ENCODE measurements at regions not wholly inside any gene's neighbourhood (a gene's known extent, or its start where the extent isn't known, plus 50 kb on each side); places are given as distances from the start of the nearest gene placed in this dataset.

DNA sequence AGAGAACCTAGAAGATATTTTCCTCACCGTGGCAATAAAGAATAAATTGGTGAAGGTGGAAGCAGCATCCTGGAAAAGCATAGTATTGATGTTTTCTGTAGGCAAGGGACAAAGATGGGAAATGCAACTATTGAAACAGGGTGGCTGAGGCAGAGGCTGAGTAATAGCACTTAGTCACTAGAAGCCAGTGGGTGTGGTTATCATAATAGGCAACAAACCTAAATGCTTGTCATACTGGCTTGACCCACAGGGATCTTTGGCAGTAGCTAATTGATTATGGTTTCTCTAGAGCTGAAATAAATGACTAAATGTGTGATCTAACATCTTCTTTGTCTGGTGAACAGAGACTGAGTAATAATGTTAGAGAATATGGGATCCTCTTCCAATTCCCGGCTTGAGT, 353.6 kb upstream of the RPS6KA3 start:
- no peak for DNase-seq (ENCODE audit: low read depth, low spot score)

DNA sequence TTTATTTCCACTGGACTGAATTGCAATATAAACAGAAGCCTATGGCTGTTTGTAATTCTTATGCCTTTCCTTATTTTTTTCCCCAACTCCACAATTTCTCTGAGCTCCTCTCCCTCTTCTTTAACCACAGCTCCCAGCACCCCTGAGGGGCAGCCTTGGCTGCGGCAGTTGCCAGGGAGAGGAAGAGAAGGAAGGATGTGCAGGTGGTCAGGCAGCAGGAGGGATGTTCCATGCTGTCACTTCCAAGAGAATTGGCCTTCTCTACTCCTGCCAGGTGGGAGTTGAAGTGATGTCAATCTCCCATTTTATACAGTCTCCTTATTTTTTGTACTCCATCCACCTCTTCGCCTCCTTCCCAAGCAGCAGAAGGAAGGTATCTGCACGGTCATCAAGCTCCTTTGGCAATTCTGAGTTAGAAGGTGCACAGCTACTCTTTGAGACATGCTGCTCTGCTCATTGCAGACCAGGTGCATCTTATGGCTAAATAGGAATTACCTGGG, 343.3 kb upstream of the RPS6KA3 start:
- no peak for DNase-seq (ENCODE audit: low read depth, low spot score)

DNA sequence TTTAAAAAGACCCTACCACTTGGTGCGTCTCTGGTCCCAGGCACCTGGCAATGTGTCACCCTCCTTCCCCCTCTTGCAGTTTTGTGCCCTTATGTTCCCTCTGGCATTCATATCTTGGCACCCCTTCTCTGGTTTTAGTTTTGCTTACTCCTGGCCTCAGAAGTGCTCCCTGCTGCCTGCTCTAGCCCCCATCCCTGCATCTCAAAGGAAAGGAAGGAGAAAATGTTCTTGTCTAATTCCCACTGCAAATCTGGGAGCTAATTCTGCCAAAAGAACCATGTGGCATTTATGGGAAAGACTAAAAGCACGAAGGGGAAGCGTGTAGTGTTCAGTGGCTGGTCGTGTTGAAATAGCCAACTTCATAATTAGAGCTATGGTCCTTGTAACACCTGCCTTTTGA, 340.1 kb upstream of the RPS6KA3 start:
- DNase-seq (ENCODE audit: low read depth, low spot score): no peak

DNA sequence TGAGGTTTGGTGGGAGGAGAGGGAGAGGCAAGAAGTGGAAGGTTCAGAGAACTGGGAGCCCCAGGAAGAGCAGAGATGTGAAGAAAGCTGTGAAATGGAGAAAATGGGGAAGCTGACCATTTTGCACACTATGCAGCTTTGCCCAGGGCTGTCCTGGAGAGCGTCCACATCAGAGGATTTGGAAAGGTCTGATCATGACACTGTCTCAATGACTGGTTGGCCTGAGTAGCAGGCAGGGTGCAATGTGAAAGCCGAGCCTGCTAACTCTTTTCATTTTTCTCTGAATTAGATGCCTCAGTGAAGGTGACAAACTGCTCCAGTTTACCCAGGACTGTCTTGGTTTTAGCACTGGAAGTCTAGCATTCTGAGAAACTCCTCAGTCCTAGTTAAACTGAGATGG, 330.1 kb upstream of the RPS6KA3 start:
- DNase-seq (ENCODE audit: low read depth, low spot score): no peak

DNA sequence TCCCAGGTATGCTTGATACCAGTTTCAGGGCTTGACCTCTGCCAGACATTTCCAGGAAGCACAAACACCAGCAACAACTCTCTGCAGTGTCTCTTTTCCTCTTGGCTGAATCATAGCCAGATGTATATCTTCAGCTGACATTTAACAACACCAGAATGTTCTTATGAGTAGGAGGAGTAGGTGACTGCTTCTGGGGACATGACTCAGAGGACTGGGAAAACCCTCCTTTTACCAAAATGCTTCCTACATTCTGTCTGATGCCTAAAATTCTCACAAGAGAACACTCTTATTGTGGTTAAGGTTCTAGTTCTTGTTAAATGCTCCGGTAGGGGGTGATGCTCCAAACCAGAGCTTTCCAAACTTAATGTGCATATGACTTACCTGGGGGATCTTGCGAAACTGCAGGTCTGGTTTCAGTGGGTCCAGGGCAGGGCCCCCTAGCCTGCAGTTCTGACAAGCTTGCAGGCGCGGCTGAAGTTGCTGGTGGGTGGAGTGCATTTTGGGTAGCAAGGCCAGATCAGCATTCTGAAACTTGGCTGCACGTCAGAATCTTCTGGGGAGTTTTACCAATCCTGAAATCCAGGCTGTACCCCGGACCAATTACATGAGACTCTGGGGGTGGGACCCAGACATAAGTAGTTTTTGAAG, 329.3 kb upstream of the RPS6KA3 start:
- DNase-seq (ENCODE audit: low read depth, low spot score): no peak

DNA sequence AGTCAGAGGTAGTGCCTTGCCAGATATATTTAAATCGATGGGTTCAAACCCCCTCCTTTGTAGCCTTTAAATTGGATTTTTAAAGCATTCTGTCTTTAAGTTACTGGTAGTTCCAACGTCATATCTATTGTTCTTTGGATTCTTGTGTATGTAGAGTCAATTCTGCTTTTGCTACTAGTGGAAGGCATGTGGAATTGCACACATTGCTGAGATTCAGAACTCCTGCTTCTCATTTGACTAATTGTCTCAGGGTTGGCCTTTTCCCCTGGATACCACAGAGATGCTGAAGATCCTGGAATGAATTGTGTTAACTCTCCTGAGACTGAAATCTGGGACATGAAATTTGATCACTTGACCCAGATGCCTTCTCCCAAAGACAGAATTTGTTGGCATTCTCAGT, 328.3 kb upstream of the RPS6KA3 start:
- DNase-seq (ENCODE audit: low read depth, low spot score): no peak

DNA sequence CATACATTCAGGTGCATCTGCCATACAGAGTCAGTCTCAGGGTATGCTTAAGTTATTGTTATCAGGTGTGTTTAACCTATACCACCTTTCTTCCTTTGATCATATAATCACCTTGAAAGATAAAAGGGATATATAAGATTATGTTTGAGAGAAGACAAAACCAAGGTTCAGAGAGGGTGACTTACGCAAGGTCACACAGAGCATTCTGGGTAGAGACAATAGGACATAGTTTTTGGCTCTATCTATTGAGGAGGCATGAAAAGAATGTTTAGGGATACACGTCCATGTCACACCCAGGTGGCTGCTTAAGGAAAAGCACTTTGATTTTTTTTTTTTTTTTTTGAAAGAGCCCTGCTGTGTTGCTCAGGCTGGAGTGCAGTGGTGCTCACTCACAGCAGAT, 327.1 kb upstream of the RPS6KA3 start:
- DNase-seq (ENCODE audit: low read depth, low spot score): no peak

DNA sequence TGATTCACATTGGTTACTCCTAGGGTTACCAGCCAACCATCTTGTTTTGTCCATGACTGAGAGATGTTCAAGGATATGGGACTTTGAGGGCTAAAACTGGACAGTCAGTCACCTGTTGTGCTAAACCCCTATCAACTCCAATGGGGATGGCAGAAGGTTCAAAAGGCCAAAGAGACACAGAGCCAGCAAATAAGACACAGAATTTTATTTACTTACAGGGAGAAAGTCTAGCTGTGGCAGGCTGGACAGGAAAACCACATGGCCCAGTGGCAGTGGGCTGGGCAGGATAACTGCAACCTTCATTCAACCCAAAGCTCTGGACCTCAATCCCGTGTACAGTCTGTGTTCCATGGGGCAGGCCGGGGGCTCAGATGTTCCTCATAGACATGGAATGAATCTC, 326.7 kb upstream of the RPS6KA3 start:
- DNase-seq (ENCODE audit: low read depth, low spot score): no peak

DNA sequence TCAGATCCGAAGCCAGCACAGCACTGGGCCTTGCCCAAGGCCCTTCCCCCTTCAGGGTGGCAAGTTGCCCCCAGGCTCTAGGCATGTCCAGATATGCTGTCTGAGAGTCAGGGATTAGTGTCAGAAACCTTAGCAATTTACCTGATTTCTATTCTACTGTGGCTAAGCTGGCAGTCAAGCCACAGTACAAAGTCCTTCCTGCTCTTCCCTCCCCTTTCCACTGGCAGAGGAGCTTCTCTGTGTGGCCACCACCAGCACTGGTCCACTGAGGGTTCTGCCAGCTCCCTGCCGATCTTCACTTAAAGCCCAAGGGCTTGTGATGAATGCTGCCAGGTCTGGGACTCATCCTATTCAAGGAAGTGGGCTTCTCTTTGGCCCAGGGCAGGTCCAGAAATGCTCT, 324.5 kb upstream of the RPS6KA3 start:
- DNase-seq (ENCODE audit: low read depth, low spot score): no peak

DNA sequence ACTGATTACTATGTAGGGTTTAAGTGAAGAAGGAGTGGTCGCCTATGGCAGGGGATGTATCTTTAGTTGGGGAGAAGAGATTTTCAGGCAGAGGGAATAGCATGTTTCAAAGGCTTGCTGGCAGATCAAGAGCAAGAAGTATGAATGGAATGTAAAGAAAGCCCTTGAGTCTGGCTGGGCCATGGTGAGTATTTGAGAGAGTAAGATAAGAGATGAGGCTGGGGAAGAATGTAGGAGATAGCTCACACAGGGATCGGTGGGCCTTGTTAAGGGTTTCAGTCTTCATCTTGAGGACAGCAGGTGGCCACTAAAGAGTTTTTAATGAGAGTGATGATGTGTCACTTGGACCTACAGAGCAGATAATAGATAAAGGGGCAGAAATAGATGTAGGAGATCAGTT, 319.1 kb upstream of the RPS6KA3 start:
- DNase-seq (ENCODE audit: low read depth, low spot score): no peak

DNA sequence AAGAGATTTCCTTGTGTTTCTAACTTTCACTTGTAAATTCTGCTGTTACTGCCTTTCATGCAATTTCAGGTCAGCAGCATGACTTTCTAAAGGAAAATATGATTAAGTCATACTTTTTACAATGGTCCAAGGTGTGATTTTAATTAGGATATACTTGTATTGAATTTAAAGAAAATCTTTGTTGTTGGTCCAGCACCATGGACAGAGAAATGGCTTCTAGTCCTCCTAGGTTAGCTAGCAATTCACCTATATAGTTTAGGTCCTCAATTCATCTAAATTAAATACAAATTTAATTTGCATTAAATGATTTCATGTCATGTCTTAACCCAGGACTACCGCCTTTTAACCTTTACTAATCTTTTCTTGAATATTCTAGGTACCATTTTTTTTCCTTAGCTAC, 304.9 kb upstream of the RPS6KA3 start:
- DNase-seq (ENCODE audit: low read depth, low spot score): no peak

DNA sequence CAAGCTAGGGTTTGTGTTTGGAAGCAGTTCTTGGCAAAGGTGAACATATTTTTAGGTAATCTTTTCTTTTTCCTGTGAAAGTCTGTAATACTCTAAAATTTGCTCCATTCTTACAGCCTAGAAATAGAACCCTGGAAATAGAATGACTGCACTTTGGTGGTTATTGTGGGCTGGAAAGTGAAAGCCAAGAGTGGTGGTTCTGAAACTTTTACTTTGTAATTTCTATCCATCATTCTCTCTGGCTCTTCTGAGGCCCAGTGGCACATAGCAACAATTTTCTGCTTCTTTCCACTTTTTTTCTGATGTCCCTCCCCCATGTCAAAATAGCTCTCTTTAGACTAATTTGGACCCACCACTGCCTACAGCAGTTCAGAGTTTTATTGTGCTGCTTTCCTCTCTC, 300.4 kb upstream of the RPS6KA3 start:
- no peak for DNase-seq (ENCODE audit: low read depth, low spot score)

DNA sequence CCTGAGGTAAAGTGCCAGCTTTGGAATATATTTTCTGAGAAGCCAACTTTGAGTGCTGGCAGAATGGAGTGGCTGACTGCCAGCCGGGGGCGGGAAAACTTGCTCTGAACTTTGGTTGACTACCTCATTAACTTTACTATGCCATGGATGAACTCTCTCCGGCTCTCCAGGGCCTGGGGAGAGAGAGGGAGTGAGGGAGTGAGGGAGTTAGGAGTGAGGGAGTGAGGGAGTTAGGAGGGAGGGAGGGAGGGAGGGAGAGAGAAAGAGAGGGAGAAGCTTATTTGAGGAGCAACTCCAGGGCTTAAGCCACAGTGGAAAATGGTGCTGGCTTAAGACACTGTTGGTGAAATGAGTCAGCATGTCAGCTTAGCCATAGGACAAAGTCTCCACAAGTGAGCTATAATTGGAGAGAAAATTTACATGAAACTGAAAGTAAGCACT, 280.9 kb upstream of the RPS6KA3 start:
- no peak for DNase-seq (ENCODE audit: low read depth, low spot score)

DNA sequence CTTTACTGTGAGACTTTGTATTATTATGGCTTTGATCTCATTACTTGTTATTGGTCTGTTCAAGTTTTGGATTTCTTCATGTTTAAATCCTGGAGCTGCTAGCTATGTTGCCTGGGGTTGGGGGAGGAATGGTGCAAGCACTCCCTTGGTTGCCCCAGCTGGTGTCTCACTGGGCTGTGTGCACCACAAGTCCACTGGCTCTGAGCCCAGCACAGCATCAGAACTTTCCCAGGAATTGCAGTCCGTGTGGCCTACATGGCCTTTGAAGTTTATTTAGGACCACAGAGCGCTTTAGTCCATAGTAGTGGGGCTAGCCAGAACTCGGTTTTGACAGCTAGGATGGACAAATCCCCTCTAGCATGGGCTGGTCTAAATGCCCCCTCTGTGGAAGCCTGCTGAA, 278.8 kb upstream of the RPS6KA3 start:
- DNase-seq (ENCODE audit: low read depth, low spot score): no peak

DNA sequence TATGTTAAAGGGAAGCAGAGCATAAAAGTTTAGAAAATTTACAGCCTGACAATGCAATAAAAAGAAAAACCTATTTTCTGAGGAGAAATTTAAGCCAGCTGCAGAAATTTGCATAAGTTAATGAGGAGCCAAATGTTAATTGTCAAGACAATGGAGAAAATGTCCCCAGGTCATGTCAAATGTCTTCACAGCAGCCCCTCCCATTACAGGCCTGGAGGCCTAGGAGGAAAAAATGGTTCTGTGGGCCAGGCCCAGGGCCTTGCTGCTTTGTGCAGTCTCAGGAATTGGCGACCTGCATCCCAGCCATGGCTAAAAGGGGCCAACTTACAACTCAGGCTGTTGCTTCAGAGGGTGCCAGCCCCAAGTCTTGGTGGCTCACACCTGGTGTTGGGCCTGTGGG, 275.4 kb upstream of the RPS6KA3 start:
- no peak for DNase-seq (ENCODE audit: low read depth, low spot score)

DNA sequence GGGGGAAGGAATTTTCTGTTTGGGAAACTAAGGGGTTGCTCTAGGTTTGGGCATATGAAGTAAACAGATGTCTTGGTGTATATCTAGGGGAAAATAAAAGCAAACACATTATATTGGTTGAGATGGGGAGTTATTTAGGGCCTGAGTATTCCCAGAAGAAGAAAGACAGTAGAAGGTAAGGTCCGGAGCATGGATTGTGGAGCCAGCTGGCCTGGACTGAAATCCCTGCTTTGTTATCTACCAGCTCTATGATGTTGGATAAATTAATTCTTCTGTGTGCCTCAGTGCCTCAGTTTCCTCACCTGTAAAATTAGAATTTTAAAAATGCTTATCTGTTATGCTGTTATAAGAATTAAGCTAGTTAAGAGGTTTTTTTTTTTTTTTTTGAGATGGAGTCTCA, 272.3 kb upstream of the RPS6KA3 start:
- no peak for DNase-seq (ENCODE audit: low read depth, low spot score)

DNA sequence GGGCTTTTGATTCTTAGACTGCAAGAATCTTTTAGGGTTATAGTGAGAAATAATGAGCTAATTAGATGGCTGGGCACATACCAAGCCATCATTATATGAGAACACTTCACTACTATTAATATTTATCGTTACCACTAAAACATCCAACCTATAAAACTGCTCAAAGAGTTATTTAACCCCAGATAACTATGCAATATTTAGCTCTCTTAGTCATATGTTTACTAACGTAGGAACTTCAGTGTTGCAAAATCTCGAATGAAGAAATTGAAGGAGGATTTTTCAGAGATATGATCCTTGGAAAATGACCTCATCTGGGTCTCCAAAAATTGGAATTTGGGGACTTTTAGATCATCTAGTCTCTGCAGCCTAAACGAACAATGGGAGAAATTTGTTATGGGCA, 265.0 kb upstream of the RPS6KA3 start:
- DNase-seq (ENCODE audit: low read depth, low spot score): no peak

DNA sequence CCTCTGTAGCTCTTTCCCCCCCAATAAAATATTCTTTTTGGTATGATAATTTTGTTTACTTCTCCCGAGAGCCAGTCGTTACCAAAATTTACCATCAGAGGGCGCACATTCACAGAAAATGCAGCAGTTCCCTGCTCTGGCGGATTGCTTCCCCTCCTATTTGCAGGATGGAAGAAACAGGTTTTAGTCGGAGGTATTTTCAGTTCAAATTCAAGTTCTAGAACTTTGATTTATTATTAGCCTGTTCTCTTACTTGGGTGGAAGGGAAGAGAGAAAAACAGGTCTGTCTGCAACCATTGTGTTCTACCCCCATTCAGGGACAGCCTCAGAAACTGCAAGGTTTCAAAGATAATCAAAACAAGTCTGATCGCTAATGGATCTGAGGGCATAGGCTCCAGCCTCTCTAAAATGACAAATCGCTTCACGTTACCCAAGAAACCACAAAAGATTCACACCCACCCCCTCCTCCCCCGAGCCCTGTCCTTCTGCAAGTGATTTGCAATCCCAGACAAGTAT, 263.8 kb upstream of the RPS6KA3 start:
- DNase-seq (ENCODE audit: low read depth, low spot score): peak; percentile 16

DNA sequence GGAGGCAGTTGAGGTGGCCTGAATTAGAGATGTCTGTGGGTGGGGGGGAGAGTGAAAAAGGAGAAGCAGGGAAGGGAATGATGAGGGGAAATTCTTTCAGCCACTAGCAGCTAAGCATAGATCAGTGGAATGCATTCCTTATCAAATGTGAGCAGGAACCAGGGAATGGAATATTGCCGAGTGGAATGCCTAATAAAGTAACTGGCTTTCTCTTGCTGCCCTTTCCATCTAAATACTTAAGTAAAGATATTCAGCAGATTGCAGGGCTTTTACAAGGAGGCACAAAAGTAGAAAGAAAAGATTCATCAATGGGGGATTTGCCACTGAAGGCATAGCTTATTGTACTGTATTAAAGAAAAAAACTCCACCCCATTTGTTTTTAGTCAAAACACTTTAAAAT, 263.0 kb upstream of the RPS6KA3 start:
- no peak for DNase-seq (ENCODE audit: low read depth, low spot score)

DNA sequence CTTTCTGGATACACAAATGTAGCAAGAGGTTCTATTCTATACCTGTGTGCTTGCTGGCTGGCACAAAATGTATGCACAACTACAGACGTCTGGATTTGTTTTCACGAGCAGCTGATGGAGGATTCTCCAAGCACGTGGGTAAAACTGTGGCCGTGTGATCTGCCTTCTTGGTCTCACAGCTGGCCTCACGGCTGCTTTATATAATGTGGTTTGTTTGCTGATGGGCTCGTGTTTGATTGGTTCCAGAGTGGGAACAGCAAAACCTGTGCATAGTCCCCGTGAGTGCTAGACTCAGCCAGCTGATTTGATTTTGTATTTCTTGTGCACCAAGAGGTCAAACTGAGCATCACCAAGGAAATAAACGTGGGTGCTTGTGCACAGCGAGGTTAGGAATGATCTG, 262.6 kb upstream of the RPS6KA3 start:
- DNase-seq (ENCODE audit: low read depth, low spot score): no peak

DNA sequence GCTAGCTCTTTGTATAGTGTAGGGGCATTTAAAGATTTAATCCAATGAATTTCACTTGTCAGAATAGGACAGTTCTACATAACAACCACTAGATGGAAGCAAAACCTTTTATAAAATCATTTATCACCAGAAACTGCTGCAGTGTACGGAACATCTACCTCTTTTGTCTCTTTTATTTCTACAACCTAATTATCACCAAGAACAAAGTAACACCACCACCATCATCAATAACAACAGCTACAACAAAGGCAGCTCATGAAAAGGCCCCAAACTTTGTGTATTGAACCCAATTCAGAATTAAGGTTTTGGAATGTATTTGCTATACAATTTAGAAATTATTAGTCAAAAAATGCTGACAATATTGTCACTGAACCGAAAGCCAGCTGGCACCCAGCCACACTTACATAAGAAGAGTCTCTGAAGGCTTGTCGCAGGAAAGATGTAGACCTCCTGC, 260.9 kb upstream of the RPS6KA3 start:
- no peak for DNase-seq (ENCODE audit: low read depth, low spot score)

DNA sequence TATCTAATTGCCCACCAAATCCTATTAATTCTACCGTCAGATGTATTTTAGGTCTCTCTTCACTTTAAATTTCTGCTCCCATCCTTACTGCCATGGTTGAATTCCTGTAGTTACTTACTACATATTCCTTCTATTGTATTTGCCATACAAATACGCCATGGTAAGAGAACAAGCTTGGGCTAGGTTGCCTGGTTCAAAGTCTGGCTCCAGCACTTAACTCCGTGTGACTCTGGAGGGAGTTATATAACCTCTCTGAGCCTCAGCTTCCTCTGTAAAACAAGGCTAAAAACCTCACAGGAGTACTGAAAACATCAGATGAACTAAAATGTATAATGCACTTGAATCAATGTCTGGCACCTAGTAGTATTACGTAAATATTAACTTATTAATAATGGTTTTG, 260.3 kb upstream of the RPS6KA3 start:
- no peak for DNase-seq (ENCODE audit: low read depth, low spot score)

DNA sequence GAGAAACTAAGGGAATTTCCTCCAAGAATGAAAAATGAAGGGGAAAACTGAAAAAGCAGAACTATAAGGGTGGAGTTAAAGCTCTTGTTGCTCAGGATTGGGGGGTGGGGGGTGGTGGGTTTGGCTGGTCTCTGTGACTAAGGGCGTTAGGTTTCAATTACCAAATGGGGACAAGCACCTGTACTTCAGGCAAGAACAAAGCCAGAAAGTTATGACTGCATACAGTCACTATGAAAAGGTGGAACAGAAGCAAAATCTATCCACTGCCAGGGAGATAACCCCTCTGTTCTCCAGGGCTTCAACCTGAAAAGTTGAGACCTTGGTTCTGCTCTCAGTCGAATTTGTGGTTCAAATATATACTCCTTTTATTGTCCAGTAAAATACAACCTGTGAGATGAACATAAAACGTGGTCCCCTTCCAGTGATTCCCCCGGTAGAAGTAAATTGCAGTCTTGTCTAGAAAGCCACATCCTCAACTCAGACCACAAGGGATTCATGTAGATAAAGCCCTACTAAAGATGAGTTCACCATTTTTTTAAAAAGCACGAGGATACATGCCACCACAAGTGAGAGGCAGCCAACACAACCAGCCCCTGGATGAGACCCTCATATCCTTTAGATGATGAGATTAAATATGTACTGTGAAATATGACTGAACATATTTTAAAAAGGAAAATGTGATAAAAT, 257.1 kb upstream of the RPS6KA3 start:
- no peak for DNase-seq (ENCODE audit: low read depth, low spot score)
